ENCODE measurements at regions not wholly inside any gene's neighbourhood (a gene's known extent, or its start where the extent isn't known, plus 50 kb on each side); places are given as distances from the start of the nearest gene placed in this dataset.

- no peak for DNase-seq
Observed at GRCh38 chr2:189268763-189269162, 89.2 kb upstream of the COL5A2 start.

- DNase-seq: no peak
Observed at GRCh38 chr2:189273734-189274133, 94.2 kb upstream of the COL5A2 start.

GRCh38 chr2:189274361-189274760, 94.8 kb upstream of the COL5A2 start:
- DNase-seq: no peak

GRCh38 chr2:189276277-189276676, 96.7 kb upstream of the COL5A2 start:
- DNase-seq: peak; percentile 23

GRCh38 chr2:189281201-189281600, 101.6 kb upstream of the COL5A2 start:
- DNase-seq: no peak

GRCh38 chr2:189285349-189285748, 105.8 kb upstream of the COL5A2 start:
- DNase-seq: no peak

- DNase-seq: peak; percentile 90
Observed at GRCh38 chr2:189285962-189286645, 106.5 kb upstream of the COL5A2 start.

- no peak for DNase-seq
Observed at GRCh38 chr2:189287363-189287762, 107.8 kb upstream of the COL5A2 start.

- peak; percentile 86 for DNase-seq
Observed at GRCh38 chr2:189287982-189288521, 108.5 kb upstream of the COL5A2 start.

- DNase-seq: no peak
Observed at GRCh38 chr2:189291460-189291859, 111.9 kb upstream of the COL5A2 start.

GRCh38 chr2:189293164-189293563, 113.6 kb upstream of the COL5A2 start:
- DNase-seq: no peak

GRCh38 chr2:189297446-189297845, 117.9 kb upstream of the COL5A2 start:
- DNase-seq: no peak

GRCh38 chr2:189298038-189298437, 118.5 kb upstream of the COL5A2 start:
- DNase-seq: no peak

GRCh38 chr2:189298481-189298880, 118.9 kb upstream of the COL5A2 start:
- DNase-seq: no peak

- DNase-seq: no peak
Observed at GRCh38 chr2:189299974-189300373, 120.4 kb upstream of the COL5A2 start.

GRCh38 chr2:189300916-189301315, 121.4 kb upstream of the COL5A2 start:
- DNase-seq: no peak

- no peak for DNase-seq
Observed at GRCh38 chr2:189302274-189302948, 122.8 kb upstream of the COL5A2 start.

GRCh38 chr2:189304360-189304759, 124.8 kb upstream of the COL5A2 start:
- DNase-seq: no peak

GRCh38 chr2:189305291-189305943, 125.9 kb upstream of the COL5A2 start:
- no peak for DNase-seq

GRCh38 chr2:189306525-189306924, 127.0 kb upstream of the COL5A2 start:
- DNase-seq: no peak

- no peak for DNase-seq
Observed at GRCh38 chr2:189308056-189308790, 128.7 kb upstream of the COL5A2 start.

- DNase-seq: no peak
Observed at GRCh38 chr2:189309331-189309730, 129.8 kb upstream of the COL5A2 start.

GRCh38 chr2:189312211-189312610, 129.1 kb upstream of the WDR75 start:
- no peak for DNase-seq
